GF-D8 (cell line): ENCODE measurements at regions not wholly inside any gene's neighbourhood (a gene's known extent, or its start where the extent isn't known, plus 50 kb on each side); places are given as distances from the start of the nearest gene placed in this dataset.
"Not testable (repeated sequence)": the region's sequence is repeated elsewhere in the genome, so short reads cannot be mapped to it uniquely, and the experiment has no call there.

ENCODE experiments used
- DNase-seq: peaks from one replicate; lab custom pipeline; 2025; lab: John Stamatoyannopoulos, UW

GRCh38 chr18:10085416-10085815, 171.6 kb downstream of the VAPA start:
- DNase-seq = no peak

- DNase-seq = no peak
Observed at GRCh38 chr18:10085876-10086275, 172.1 kb downstream of the VAPA start.

- DNase-seq = no peak
Observed at GRCh38 chr18:10086458-10087210, 172.8 kb downstream of the VAPA start.

DNA sequence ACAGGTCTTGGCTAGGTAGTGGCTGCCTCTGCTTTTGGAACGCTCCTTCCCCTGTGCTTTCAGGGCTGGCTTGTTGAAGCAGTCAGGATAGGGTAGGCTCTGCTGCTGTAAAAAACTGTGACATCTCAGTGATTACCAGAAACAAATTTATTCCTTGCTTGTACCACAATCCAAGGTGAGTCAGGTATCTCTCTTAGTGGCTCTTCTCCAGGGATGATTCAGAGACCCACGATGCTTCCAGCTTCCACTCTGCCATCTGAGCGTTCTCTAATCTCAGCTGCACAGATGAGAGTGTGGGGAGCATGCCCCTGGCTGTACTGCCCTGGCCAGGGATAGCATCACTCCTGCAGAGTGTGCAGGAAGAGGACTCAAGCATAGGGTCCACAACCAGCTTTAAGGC, 174.9 kb downstream of the VAPA start:
- no peak for DNase-seq

DNA sequence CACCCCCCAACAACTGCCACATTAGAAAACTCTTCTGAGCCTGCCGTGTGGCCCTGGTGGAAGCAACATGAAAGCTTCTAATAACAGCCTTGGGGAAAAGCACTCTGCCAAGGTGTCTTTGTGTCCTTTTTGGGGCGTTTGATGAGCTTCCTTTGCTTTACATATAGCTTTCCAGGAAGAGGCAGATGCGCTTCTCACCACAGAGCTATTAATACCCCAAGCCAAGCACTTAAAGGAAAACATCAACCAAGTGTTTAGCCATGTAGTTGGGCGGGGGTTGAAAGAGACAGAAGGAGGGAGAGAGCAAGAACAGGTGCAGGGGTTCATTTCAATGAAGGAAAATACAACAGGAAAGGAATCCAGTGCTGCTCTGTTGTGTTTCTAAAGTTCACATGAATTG, 176.1 kb downstream of the VAPA start:
- DNase-seq = no peak

- DNase-seq = no peak
Observed at GRCh38 chr18:10090668-10091067, 176.9 kb downstream of the VAPA start.

- no peak for DNase-seq
Observed at GRCh38 chr18:10093445-10093844, 179.6 kb downstream of the VAPA start.

GRCh38 chr18:10094154-10094553, 180.3 kb downstream of the VAPA start:
- DNase-seq = no peak

DNA sequence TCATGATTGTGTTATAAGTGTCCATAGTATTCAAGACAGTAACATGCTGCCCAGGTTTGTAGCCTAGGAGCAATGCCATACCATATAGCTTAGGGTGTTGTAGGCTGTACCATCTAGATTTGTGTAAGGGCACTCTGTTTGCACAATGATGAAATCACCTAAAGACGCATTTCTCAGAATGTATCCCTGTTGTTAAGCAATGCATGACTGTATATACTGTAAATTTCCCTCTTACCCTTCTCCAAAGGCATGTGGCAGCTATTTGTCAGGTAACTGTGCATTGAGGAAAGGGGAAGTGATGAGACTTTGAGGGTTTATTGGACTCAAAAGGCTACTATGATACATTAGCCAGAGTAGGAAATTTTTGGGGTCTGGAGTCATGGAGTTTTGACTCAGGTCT, 180.8 kb downstream of the VAPA start:
- DNase-seq = no peak

DNA sequence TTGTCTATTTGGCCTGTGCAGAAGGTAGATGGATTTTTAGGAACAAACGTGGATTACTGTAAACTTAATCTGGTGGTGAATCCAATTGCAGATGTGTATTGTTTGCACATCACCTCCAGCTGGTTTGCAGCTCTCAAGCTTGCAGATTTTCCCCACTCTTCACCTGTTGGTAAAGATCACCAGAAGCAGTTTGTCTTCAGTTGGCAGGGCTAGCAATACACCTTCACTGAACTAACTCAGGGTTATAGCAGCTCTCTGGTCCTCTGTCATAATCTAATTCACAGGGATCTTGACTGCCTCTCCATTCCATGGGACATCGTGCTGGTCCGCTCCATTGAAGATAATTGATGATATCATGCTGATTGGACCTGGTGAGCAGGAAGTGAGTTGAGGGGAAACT, 181.5 kb downstream of the VAPA start:
- DNase-seq = no peak

DNA sequence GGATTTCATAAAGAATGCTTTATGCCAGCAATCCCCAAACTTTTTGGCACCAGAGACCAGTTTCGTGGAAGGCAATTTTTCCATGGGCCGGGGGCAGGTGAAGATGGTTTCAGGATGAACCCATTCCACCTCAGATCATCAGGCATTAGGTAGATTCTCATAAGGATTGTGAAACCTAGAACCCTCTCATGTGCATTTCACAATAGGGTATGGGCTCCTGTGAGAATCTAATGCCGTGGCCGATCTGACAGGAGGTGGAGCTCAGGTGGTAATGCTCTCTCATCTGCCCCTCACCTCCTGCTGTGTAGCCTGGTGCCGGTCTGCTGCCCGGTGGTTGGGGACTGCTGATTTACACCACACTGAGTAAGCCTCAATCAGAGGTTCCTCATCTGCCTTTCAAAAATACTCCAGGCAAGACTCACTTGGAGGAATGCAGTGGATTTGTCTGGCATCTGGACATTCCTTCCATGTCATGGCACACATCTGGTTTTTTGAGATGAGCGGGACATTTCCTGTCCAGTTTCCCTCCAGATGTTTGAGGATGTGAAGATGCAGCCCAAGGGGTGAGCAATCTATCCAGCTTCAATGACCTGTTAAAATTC, 185.8 kb downstream of the VAPA start:
- DNase-seq = no peak

DNA sequence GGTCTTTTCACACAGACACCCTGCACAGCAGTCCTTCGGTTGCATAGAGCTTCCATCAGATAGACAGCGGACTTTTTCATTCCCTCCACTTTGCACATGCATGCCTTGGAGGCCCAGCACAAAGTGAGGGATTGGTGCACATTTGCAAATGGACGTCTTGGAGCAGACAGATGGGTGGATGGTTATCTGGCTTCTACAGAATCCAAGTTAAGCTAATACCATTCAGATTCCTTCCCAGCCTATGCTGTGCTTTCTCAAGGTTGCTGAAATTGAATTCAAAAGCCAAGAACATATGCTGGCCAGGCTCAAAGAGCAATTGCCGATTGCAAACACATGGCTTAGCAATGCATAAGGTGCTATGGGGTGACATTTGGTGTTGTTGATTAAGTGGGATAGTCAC, 186.4 kb downstream of the VAPA start:
- no peak for DNase-seq

DNA sequence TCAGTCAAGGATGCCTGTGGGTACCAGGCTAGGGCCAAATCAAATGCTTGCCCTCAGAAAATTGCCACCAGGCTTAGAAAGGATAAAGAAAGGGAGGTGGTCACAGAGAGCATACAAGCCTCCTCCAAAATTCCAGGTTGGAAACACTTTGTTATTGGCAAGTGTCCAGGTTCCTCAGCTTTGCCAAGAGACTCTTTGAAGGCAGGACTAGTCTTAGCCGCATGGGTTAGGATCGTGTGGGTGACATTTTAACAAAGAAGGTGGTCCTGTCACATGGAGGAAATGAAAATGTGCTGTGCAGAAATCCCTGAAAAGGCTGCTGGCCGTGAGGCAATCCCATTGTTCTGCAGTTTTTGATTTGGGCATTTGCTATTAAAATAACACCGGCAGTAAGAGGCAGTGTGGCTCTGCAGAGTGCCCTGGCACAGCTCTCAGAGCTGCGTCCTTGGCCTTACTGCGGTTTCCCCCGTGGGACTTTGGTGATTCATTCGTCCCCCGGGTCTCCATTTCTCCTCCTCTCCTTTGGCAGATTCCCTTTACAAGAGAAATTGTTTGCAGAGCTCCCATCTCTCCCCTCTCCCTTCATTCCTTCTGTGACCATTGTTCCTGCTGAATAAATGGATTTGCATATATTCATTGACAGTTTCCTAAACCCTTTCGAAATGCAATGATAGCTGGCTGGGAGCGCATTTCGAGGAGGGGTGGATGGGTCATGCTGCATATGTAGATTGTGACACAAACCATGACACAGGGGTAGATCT, 187.3 kb downstream of the VAPA start:
- DNase-seq = no peak

- no peak for DNase-seq
Observed at GRCh38 chr18:10101729-10102128, 187.9 kb downstream of the VAPA start.

- DNase-seq = not testable (repeated sequence)
Observed at GRCh38 chr18:10105118-10105517, 191.3 kb downstream of the VAPA start.

DNA sequence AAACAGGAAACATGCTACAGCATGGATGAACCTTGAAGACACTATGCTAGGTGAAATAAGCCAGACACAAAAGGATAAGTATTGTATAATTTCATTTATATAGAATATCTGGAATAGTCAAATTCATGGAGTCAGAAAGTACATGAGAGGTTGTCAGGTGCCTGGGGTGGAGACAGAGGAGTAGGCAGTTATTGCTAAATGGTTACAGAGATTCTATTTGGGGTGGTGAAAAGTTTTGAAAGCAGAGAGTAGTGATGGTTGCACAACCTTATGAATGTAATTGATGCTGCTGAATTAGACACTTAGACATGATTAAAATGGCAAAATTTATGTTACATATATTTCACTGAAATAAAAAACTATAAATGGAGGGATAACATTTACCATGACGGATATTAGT, 197.4 kb downstream of the VAPA start:
- DNase-seq = no peak

GRCh38 chr18:10111944-10112343, 198.1 kb downstream of the VAPA start:
- no peak for DNase-seq

GRCh38 chr18:10113121-10114022, 199.6 kb downstream of the VAPA start:
- no peak for DNase-seq

DNA sequence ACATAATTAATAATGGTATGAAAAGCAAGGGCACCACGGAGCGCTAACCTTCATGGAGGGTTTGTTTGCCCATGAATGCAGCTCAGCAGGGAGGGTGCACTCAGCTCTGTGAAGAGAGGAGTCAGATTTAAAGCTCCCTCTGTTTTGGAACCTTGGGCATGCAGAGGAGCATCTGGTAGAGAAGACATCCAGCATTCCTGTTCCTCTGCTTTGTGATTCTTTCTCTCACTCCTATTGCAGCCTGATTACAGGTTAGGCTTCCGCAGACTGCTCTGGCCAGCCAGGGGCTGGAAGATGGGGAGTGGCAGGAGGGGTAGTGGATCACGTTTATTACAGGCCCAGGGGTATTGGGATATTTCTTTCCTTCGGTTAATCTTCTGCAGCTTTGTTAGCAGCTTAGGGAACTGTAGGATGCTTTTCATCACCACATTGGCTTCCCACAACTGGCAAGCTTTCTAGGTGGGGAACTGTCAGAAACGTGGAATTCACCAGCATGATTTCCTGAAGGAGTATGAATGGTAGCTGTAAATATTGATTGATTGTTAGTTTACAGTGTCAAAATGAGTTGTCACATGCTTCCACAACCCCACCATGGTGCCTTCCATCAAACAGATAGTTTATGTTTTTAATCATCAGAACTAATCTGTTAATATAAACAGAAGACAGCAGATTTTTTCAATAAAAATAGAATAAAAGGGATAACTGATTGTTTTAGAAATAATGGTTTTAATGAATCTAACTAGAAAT, 201.1 kb downstream of the VAPA start:
- no peak for DNase-seq

DNA sequence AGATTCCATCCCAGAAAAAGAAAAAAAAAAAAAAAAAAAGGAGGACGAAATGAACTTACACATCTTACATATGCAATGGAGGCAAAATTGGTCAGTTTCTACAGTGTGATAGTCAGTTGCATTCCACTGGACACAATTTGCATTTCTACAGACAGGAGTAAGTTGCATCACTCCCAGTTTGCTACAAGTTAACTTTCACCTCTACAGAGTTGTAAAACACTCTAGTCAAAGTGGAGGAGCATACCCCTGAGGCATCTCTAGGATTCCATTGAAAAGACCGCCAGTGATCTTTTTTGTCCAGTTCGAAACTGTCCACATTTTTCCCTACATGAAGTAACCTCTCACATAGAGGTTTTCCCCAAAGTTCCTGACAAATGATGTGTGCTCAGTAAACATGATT, 202.8 kb downstream of the VAPA start:
- no peak for DNase-seq

- DNase-seq = no peak
Observed at GRCh38 chr18:10119528-10119927, 205.7 kb downstream of the VAPA start.
